ENCODE measurements at regions not wholly inside any gene's neighbourhood (a gene's known extent, or its start where the extent isn't known, plus 50 kb on each side); places are given as distances from the start of the nearest gene placed in this dataset.
"Not testable (repeated sequence)": the region's sequence is repeated elsewhere in the genome, so short reads cannot be mapped to it uniquely, and the experiment has no call there.

DNA sequence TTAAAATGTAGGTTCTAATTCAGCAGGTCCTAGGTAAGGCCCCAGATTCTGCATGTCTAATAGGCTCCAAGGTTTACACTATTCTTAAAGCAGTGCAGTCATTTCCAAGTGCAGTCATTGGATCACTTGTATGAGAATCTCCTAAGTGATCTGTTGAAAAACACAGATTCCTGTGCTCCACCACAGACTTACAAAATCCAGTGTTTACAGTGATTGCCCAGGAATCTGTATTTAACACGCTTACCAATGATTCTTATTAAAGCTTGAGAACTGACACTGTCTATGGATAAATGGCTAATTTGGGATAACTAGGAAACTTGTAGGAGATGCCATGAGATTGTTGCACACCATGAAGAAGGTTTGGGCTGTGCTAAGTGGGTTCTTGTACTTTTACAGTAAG, 104.6 kb upstream of the PLEKHG1 start:
- Histone ChIP-seq H3K27me3 (ENCODE audit: control insufficient read depth in 3 of 3, insufficient read depth in 3 of 3, low read length in 3 of 3) (peaks cover 0 to 4% (median 0%) of the 10 kb centered on the region in 3 donors), H3K4me3 (ENCODE audit: low read length in 3 of 3) (no peak overlapping the region), H3K36me3 (ENCODE audit: control insufficient read depth in 3 of 3, insufficient read depth in 3 of 3, low read length in 3 of 3) (no peaks in the 10 kb centered on the region), H3K4me1 (ENCODE audit: control insufficient read depth in 3 of 3, insufficient read depth in 3 of 3, low read length in 3 of 3) (peaks cover 0 to 8% (median 2%) of the 10 kb centered on the region in 3 donors), H3K27ac (ENCODE audit: low read depth, low read length) (no peak overlapping the region), H3K9me3 (ENCODE audit: control insufficient read depth in 3 of 3, low read length in 3 of 3) (no peaks in the 10 kb centered on the region), H3K9ac (ENCODE audit: low read depth in 1 of 3, low read length in 3 of 3) (no peak overlapping the region)

DNA sequence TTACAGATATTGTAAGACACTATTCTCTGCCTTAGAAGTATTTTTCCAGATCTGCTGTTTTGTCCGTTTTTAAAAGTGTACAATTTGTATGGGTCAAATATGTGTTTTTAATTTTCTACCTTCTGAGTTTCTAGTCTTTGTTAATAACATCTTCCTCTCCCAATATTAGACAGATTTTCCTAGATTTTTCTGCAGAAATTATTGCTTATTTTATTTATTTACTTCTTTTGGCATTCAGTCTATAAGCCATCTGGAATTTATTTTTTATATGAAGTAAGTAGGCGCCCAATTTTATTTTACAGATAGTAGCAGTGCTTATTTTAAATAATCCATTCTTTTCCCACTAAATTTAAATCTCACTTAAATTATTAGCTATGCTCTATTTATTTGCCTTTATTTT, 103.1 kb upstream of the PLEKHG1 start:
- Histone ChIP-seq H3K4me3 (ENCODE audit: low read length in 3 of 3) (no peak overlapping the region), H3K4me1 (ENCODE audit: control insufficient read depth in 3 of 3, insufficient read depth in 3 of 3, low read length in 3 of 3) (peaks cover 0 to 8% (median 0%) of the 10 kb centered on the region in 3 donors), H3K36me3 (ENCODE audit: control insufficient read depth in 3 of 3, insufficient read depth in 3 of 3, low read length in 3 of 3) (no peaks in the 10 kb centered on the region), H3K27ac (ENCODE audit: low read depth, low read length) (no peak overlapping the region), H3K9ac (ENCODE audit: low read depth in 1 of 3, low read length in 3 of 3) (no peak overlapping the region), H3K27me3 (ENCODE audit: control insufficient read depth in 3 of 3, insufficient read depth in 3 of 3, low read length in 3 of 3) (no peaks in the 10 kb centered on the region), H3K9me3 (ENCODE audit: control insufficient read depth in 3 of 3, low read length in 3 of 3) (no peaks in the 10 kb centered on the region)

- Histone ChIP-seq H3K9me3 (ENCODE audit: control insufficient read depth in 3 of 3, low read length in 3 of 3) (no peaks in the 10 kb centered on the region), H3K36me3 (ENCODE audit: control insufficient read depth in 3 of 3, insufficient read depth in 3 of 3, low read length in 3 of 3) (no peaks in the 10 kb centered on the region), H3K27me3 (ENCODE audit: control insufficient read depth in 3 of 3, insufficient read depth in 3 of 3, low read length in 3 of 3) (no peaks in the 10 kb centered on the region), H3K4me1 (ENCODE audit: control insufficient read depth in 3 of 3, insufficient read depth in 3 of 3, low read length in 3 of 3) (no peaks in the 10 kb centered on the region), H3K9ac (ENCODE audit: low read depth in 1 of 3, low read length in 3 of 3) (no peak overlapping the region), H3K27ac (ENCODE audit: low read depth, low read length) (no peak overlapping the region), H3K4me3 (ENCODE audit: low read length in 3 of 3) (no peak overlapping the region)
Measured at GRCh38 chr6:150499882-150500312, 99.8 kb upstream of the PLEKHG1 start.

GRCh38 chr6:150500568-150500967, 99.1 kb upstream of the PLEKHG1 start:
- not testable (repeated sequence) for H3K4me3 ChIP-seq (ENCODE audit: low read length in 3 of 3); H3K27ac ChIP-seq (ENCODE audit: low read depth, low read length); H3K4me1 ChIP-seq (ENCODE audit: control insufficient read depth in 3 of 3, insufficient read depth in 3 of 3, low read length in 3 of 3); H3K27me3 ChIP-seq (ENCODE audit: control insufficient read depth in 3 of 3, insufficient read depth in 3 of 3, low read length in 3 of 3); H3K9me3 ChIP-seq (ENCODE audit: control insufficient read depth in 3 of 3, low read length in 3 of 3); H3K36me3 ChIP-seq (ENCODE audit: control insufficient read depth in 3 of 3, insufficient read depth in 3 of 3, low read length in 3 of 3); H3K9ac ChIP-seq (ENCODE audit: low read depth in 1 of 3, low read length in 3 of 3)

DNA sequence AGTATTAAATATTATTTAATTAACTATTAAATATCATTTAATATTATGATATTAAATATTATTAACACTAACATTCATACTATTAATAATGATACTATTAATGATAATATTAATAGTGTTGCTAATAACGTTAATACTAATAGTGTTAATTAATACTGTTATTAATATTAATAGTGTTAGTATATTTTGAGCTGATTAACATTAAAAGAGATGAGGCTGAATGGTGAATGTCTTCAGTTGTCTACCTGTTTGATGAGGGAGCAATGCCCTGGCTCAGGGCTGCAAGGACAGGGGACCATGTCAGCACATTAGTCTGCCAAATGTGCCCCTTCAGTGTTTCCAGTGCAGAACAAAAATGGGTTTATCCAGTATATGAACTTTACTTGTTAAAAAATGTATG, 96.6 kb upstream of the PLEKHG1 start:
- H3K4me3 ChIP-seq (ENCODE audit: low read length in 3 of 3), result no peak overlapping the region
- H3K4me1 ChIP-seq (ENCODE audit: control insufficient read depth in 3 of 3, insufficient read depth in 3 of 3, low read length in 3 of 3), result no peaks in the 10 kb centered on the region
- no peak overlapping the region for H3K9ac ChIP-seq (ENCODE audit: low read depth in 1 of 3, low read length in 3 of 3)
- no peaks in the 10 kb centered on the region for H3K9me3 ChIP-seq (ENCODE audit: control insufficient read depth in 3 of 3, low read length in 3 of 3)
- no peaks in the 10 kb centered on the region for H3K36me3 ChIP-seq (ENCODE audit: control insufficient read depth in 3 of 3, insufficient read depth in 3 of 3, low read length in 3 of 3)
- no peak overlapping the region for H3K27ac ChIP-seq (ENCODE audit: low read depth, low read length)
- H3K27me3 ChIP-seq (ENCODE audit: control insufficient read depth in 3 of 3, insufficient read depth in 3 of 3, low read length in 3 of 3), result no peaks in the 10 kb centered on the region

GRCh38 chr6:150503586-150504339, 95.9 kb upstream of the PLEKHG1 start:
- Histone ChIP-seq H3K36me3 (ENCODE audit: control insufficient read depth in 3 of 3, insufficient read depth in 3 of 3, low read length in 3 of 3) (no peaks in the 10 kb centered on the region), H3K27ac (ENCODE audit: low read depth, low read length) (no peak overlapping the region), H3K27me3 (ENCODE audit: control insufficient read depth in 3 of 3, insufficient read depth in 3 of 3, low read length in 3 of 3) (no peaks in the 10 kb centered on the region), H3K9ac (ENCODE audit: low read depth in 1 of 3, low read length in 3 of 3) (no peak overlapping the region), H3K4me1 (ENCODE audit: control insufficient read depth in 3 of 3, insufficient read depth in 3 of 3, low read length in 3 of 3) (no peaks in the 10 kb centered on the region), H3K4me3 (ENCODE audit: low read length in 3 of 3) (no peak overlapping the region), H3K9me3 (ENCODE audit: control insufficient read depth in 3 of 3, low read length in 3 of 3) (no peaks in the 10 kb centered on the region)

- not testable (repeated sequence) for H3K27ac ChIP-seq (ENCODE audit: low read depth, low read length); H3K4me3 ChIP-seq (ENCODE audit: low read length in 3 of 3); H3K4me1 ChIP-seq (ENCODE audit: control insufficient read depth in 3 of 3, insufficient read depth in 3 of 3, low read length in 3 of 3); H3K9ac ChIP-seq (ENCODE audit: low read depth in 1 of 3, low read length in 3 of 3); H3K36me3 ChIP-seq (ENCODE audit: control insufficient read depth in 3 of 3, insufficient read depth in 3 of 3, low read length in 3 of 3); H3K9me3 ChIP-seq (ENCODE audit: control insufficient read depth in 3 of 3, low read length in 3 of 3); H3K27me3 ChIP-seq (ENCODE audit: control insufficient read depth in 3 of 3, insufficient read depth in 3 of 3, low read length in 3 of 3)
Measured at GRCh38 chr6:150507361-150507760, 92.3 kb upstream of the PLEKHG1 start.

DNA sequence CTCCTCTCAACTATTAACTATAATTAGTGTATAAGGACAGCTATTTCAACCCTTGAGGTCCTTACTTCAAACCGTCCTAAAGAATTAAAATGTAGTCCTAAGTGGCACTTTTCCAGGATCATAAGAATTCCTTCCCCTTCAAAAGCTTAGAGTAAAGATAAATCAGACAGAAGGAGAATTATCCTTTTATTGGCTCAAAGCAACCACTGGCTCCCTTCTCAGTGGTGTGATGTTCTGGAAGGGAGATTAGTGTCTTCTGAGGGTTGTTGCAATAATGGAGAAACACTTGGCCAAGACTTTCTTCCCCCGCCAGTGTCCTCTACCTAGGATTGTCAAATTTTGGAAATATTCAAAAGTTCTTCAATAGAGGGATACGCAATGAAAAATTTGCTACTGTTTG, 89.1 kb upstream of the PLEKHG1 start:
- Histone ChIP-seq H3K4me3 (ENCODE audit: low read length in 3 of 3) (no peak overlapping the region), H3K27me3 (ENCODE audit: control insufficient read depth in 3 of 3, insufficient read depth in 3 of 3, low read length in 3 of 3) (no peaks in the 10 kb centered on the region), H3K36me3 (ENCODE audit: control insufficient read depth in 3 of 3, insufficient read depth in 3 of 3, low read length in 3 of 3) (no peaks in the 10 kb centered on the region), H3K9me3 (ENCODE audit: control insufficient read depth in 3 of 3, low read length in 3 of 3) (no peaks in the 10 kb centered on the region), H3K27ac (ENCODE audit: low read depth, low read length) (no peak overlapping the region), H3K9ac (ENCODE audit: low read depth in 1 of 3, low read length in 3 of 3) (no peak overlapping the region), H3K4me1 (ENCODE audit: control insufficient read depth in 3 of 3, insufficient read depth in 3 of 3, low read length in 3 of 3) (no peaks in the 10 kb centered on the region)

DNA sequence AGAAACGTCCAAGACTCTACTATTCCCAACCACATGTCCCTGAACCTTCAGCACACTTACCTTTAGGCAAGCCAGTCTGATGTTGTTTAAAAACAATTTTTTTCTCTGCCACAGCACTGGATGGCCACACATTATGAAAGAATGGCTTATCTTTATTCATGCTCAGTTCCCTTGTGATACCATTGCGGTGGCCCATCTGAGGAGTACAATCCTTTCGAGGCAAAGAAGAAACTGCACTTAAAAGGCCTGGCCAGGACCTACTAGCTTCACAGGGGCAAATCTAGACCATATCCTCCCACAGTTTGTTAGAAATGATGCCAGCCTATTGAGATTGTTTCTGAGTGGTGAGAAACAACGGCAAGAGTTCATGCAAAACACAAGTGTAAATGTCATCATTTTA, 88.4 kb upstream of the PLEKHG1 start:
- Histone ChIP-seq H3K9ac (ENCODE audit: low read depth in 1 of 3, low read length in 3 of 3) (no peak overlapping the region), H3K9me3 (ENCODE audit: control insufficient read depth in 3 of 3, low read length in 3 of 3) (no peaks in the 10 kb centered on the region), H3K4me1 (ENCODE audit: control insufficient read depth in 3 of 3, insufficient read depth in 3 of 3, low read length in 3 of 3) (no peaks in the 10 kb centered on the region), H3K27me3 (ENCODE audit: control insufficient read depth in 3 of 3, insufficient read depth in 3 of 3, low read length in 3 of 3) (no peaks in the 10 kb centered on the region), H3K36me3 (ENCODE audit: control insufficient read depth in 3 of 3, insufficient read depth in 3 of 3, low read length in 3 of 3) (no peaks in the 10 kb centered on the region), H3K4me3 (ENCODE audit: low read length in 3 of 3) (no peak overlapping the region), H3K27ac (ENCODE audit: low read depth, low read length) (no peak overlapping the region)

DNA sequence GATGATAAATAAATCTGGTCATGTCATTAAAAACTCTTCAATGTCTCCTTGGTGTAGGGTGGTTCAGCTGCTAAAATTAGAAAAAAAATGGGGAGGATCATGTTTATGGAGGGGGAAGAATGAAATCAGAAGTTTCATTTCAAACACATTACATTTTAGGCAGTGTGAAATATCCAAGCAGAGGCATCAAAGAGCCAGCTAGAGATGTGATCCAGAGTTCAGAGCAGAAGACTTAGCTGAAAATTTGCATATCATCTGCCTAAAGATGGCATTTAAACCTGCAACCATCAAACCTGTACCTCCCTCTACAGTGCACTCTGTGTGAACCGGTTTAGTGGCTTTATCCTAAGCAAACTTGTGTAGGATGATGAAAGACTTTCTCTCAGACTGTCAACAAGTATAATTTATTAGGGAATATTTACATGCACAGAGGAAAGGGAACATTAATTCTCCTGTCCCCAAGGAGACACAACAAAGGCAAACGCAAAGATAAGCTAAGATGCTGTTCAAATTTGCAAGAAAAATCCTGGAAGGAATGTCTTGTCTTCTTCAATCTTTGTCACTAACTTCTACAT, 84.8 kb upstream of the PLEKHG1 start:
- H3K4me3 ChIP-seq (ENCODE audit: low read length in 3 of 3), result no peak overlapping the region
- H3K36me3 ChIP-seq (ENCODE audit: control insufficient read depth in 3 of 3, insufficient read depth in 3 of 3, low read length in 3 of 3), result no peaks in the 10 kb centered on the region
- H3K9me3 ChIP-seq (ENCODE audit: control insufficient read depth in 3 of 3, low read length in 3 of 3), result no peaks in the 10 kb centered on the region
- no peaks in the 10 kb centered on the region for H3K4me1 ChIP-seq (ENCODE audit: control insufficient read depth in 3 of 3, insufficient read depth in 3 of 3, low read length in 3 of 3)
- H3K27ac ChIP-seq (ENCODE audit: low read depth, low read length), result no peak overlapping the region
- no peak overlapping the region for H3K9ac ChIP-seq (ENCODE audit: low read depth in 1 of 3, low read length in 3 of 3)
- no peaks in the 10 kb centered on the region for H3K27me3 ChIP-seq (ENCODE audit: control insufficient read depth in 3 of 3, insufficient read depth in 3 of 3, low read length in 3 of 3)
